ENCODE measurements at regions not wholly inside any gene's neighbourhood (a gene's known extent, or its start where the extent isn't known, plus 50 kb on each side); places are given as distances from the start of the nearest gene placed in this dataset.

GRCh38 chr1:22260860-22261432 is 118.0 kb upstream of the WNT4 start:
- CTCF ChIA-PET, result no interaction called here
- POLR2A ChIA-PET (ENCODE audit: low non-redundant PET), result no interaction called here
- TF ChIP-seq CTCF (conservative IDR thresholded peaks at IDR 0.05; ENCODE audit: low read depth), result no peak
- DNase-seq (ENCODE audit: low spot score), result no peak
- no peak overlapping the region for H3K27ac ChIP-seq

GRCh38 chr1:22261580-22261979 is 118.7 kb upstream of the WNT4 start:
- DNase-seq (ENCODE audit: low spot score), result no peak
- no peak for TF ChIP-seq CTCF (conservative IDR thresholded peaks at IDR 0.05; ENCODE audit: low read depth)
- ChIA-PET POLR2A (ENCODE audit: low non-redundant PET) (no interaction called here), CTCF (no interaction called here)
- H3K27ac ChIP-seq, result no peak overlapping the region

- no peak for TF ChIP-seq CTCF (conservative IDR thresholded peaks at IDR 0.05; ENCODE audit: low read depth)
- ChIA-PET POLR2A (ENCODE audit: low non-redundant PET) (no interaction called here), CTCF (no interaction called here)
- DNase-seq (ENCODE audit: low spot score), result no peak
- H3K27ac ChIP-seq, result no peak overlapping the region
Observed at GRCh38 chr1:22262583-22262982, 119.7 kb upstream of the WNT4 start.

- ChIA-PET CTCF (interaction anchor here (0.7 kb wide), 1 partner anchor 12 kb away, joined by 4 read pairs; no protein-coding TSS in a partner anchor), POLR2A (ENCODE audit: low non-redundant PET) (no interaction called here)
- H3K27ac ChIP-seq, result no peak overlapping the region
- no peak for TF ChIP-seq CTCF (conservative IDR thresholded peaks at IDR 0.05; ENCODE audit: low read depth)
- DNase-seq (ENCODE audit: low spot score), result no peak
Observed at GRCh38 chr1:22263359-22263758, 120.5 kb upstream of the WNT4 start.

GRCh38 chr1:22264464-22265341 is 121.8 kb upstream of the WNT4 start:
- CTCF ChIA-PET, result no interaction called here
- TF ChIP-seq CTCF (conservative IDR thresholded peaks at IDR 0.05; ENCODE audit: low read depth), result no peak
- no peak overlapping the region for H3K27ac ChIP-seq
- POLR2A ChIA-PET (ENCODE audit: low non-redundant PET), result no interaction called here
- DNase-seq (ENCODE audit: low spot score), result no peak

GRCh38 chr1:22266141-22266540 is 123.2 kb upstream of the WNT4 start:
- ChIA-PET POLR2A (ENCODE audit: low non-redundant PET) (no interaction called here), CTCF (interaction anchor here (0.7 kb wide), 1 partner anchor 12 kb away, joined by 6 read pairs; no protein-coding TSS in a partner anchor)
- no peak for DNase-seq (ENCODE audit: low spot score)
- no peak for TF ChIP-seq CTCF (conservative IDR thresholded peaks at IDR 0.05; ENCODE audit: low read depth)
- H3K27ac ChIP-seq, result no peak overlapping the region
